ENCODE measurements at regions not wholly inside any gene's neighbourhood (a gene's known extent, or its start where the extent isn't known, plus 50 kb on each side); places are given as distances from the start of the nearest gene placed in this dataset.

DNA sequence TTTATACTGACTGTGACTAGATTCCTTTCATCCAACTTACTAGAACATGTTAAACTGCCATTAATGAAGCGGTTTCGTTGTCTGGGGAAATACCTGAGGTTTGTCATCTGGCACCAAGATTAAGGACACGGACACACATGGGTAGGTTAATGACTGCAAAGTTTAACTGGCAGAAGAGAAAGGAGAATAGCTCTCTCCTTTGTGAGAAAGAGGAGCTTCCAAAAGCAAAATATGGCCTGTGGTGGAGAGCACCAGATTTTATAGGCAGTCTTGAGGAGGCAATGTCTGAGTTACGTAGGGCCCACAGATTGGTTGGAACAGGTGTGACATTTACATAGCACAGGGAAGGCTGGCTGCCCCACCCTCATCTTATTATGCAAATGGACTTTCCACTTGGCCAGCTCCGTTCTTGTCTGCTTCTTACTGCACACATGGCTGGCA, 1193.0 kb upstream of the CELF2 start:
- H3K27ac Mint-ChIP-seq (ENCODE audit: unreplicated experiment): peak overlapping the region; percentile 31
- H3K9me3 Mint-ChIP-seq (ENCODE audit: unreplicated experiment): peaks cover 2% of the 10 kb centered on the region
- H3K4me1 Mint-ChIP-seq (ENCODE audit: low read depth, unreplicated experiment): peaks cover 7% of the 10 kb centered on the region
- no peak for DNase-seq
- no peaks in the 10 kb centered on the region for H3K27me3 Mint-ChIP-seq (ENCODE audit: unreplicated experiment)
- H3K4me3 Mint-ChIP-seq (ENCODE audit: unreplicated experiment): no peak overlapping the region
- H3K36me3 Mint-ChIP-seq (ENCODE audit: unreplicated experiment): no peaks in the 10 kb centered on the region
- TF ChIP-seq, protein P1, sequence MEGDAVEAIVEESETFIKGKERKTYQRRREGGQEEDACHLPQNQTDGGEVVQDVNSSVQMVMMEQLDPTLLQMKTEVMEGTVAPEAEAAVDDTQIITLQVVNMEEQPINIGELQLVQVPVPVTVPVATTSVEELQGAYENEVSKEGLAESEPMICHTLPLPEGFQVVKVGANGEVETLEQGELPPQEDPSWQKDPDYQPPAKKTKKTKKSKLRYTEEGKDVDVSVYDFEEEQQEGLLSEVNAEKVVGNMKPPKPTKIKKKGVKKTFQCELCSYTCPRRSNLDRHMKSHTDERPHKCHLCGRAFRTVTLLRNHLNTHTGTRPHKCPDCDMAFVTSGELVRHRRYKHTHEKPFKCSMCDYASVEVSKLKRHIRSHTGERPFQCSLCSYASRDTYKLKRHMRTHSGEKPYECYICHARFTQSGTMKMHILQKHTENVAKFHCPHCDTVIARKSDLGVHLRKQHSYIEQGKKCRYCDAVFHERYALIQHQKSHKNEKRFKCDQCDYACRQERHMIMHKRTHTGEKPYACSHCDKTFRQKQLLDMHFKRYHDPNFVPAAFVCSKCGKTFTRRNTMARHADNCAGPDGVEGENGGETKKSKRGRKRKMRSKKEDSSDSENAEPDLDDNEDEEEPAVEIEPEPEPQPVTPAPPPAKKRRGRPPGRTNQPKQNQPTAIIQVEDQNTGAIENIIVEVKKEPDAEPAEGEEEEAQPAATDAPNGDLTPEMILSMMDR (IDR thresholded peaks at IDR 0.05; ENCODE audit: partially characterized antibody, unreplicated experiment): no peak

DNA sequence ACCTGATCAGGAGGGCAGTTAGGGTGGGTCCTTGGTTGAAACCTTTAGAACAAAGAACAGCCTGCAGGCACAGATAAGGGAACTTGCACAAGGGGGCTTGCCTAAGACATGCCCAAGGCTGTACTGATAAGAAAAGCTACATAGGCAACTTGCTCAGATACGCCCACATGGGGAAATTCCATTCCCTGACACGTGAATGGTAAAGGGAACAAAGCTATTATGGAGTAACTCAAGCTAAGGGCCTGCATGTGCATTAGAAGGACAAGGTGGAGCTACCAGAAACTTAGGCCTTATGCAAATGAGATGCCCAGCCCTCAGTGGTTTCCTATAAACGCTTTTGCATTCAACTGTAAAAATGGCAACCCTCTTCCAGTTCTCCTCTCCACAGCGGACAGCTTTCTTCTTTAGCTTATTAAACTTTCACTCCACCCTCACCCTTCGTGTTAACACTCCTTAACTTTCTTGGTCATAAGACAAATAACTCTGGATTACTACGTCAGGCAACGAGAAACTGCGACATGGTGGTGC, 1192.1 kb upstream of the CELF2 start:
- TF ChIP-seq, protein P1 (IDR thresholded peaks at IDR 0.05; ENCODE audit: partially characterized antibody, unreplicated experiment): no peak
- Mint-ChIP-seq H3K27me3 (ENCODE audit: unreplicated experiment) (no peaks in the 10 kb centered on the region), H3K4me3 (ENCODE audit: unreplicated experiment) (no peak overlapping the region), H3K9me3 (ENCODE audit: unreplicated experiment) (peaks cover 2% of the 10 kb centered on the region), H3K4me1 (ENCODE audit: low read depth, unreplicated experiment) (peaks cover 7% of the 10 kb centered on the region), H3K27ac (ENCODE audit: unreplicated experiment) (no peak overlapping the region), H3K36me3 (ENCODE audit: unreplicated experiment) (no peaks in the 10 kb centered on the region)
- DNase-seq: no peak

DNA sequence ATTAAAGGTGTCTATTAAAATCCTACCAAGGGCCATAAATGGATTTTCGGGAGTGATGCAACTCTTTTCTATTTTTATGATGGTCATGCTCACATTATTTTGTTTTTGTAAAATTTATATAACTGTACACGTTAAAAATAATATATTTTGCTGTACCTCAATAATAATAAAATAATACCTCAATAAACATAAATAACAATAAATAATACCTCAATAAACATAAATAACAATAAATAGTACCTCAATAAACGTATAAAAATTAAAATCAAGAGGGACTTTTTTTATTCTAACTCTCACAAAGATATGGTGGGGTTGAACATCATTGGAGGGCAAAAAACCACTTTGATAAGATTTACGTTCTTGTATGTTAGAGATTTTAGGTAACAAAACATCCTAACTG, 1189.6 kb upstream of the CELF2 start:
- no peak overlapping the region for H3K4me3 Mint-ChIP-seq (ENCODE audit: unreplicated experiment)
- H3K9me3 Mint-ChIP-seq (ENCODE audit: unreplicated experiment): peaks cover 2% of the 10 kb centered on the region

DNA sequence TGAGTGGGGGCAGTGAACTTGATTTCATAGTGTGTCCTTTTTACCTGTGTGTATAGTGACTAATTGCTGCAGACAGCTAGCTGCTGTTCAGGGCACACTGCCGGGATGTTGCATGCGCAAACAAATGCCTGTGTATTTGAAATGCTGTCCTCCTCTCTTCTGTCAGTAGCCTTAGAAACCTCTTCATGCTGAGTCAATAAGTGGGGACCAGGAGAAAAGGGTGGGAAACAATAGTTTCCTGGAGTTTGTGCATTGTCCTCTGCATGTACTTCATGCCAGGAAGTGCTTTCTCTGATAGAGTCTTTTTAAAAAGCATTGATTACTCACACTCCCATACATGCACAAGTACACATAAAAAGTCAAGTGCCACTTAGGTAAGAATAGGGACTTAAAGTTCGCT, 1183.7 kb upstream of the CELF2 start:
- DNase-seq: no peak
- Mint-ChIP-seq H3K4me3 (ENCODE audit: unreplicated experiment) (no peak overlapping the region), H3K36me3 (ENCODE audit: unreplicated experiment) (peaks cover 11% of the 10 kb centered on the region), H3K27ac (ENCODE audit: unreplicated experiment) (no peak overlapping the region), H3K9me3 (ENCODE audit: unreplicated experiment) (no peaks in the 10 kb centered on the region), H3K27me3 (ENCODE audit: unreplicated experiment) (no peaks in the 10 kb centered on the region), H3K4me1 (ENCODE audit: low read depth, unreplicated experiment) (no peaks in the 10 kb centered on the region)
- TF ChIP-seq, protein P1 (IDR thresholded peaks at IDR 0.05; ENCODE audit: partially characterized antibody, unreplicated experiment): no peak

More for the DNA sequence above, 1189.6 kb upstream of the CELF2 start:
- no peak overlapping the region for H3K27ac Mint-ChIP-seq (ENCODE audit: unreplicated experiment)
- TF ChIP-seq, protein P1 (IDR thresholded peaks at IDR 0.05; ENCODE audit: partially characterized antibody, unreplicated experiment): no peak
- no peaks in the 10 kb centered on the region for H3K36me3 Mint-ChIP-seq (ENCODE audit: unreplicated experiment)
- DNase-seq: no peak
- H3K27me3 Mint-ChIP-seq (ENCODE audit: unreplicated experiment): no peaks in the 10 kb centered on the region
- peaks cover 7% of the 10 kb centered on the region for H3K4me1 Mint-ChIP-seq (ENCODE audit: low read depth, unreplicated experiment)

DNA sequence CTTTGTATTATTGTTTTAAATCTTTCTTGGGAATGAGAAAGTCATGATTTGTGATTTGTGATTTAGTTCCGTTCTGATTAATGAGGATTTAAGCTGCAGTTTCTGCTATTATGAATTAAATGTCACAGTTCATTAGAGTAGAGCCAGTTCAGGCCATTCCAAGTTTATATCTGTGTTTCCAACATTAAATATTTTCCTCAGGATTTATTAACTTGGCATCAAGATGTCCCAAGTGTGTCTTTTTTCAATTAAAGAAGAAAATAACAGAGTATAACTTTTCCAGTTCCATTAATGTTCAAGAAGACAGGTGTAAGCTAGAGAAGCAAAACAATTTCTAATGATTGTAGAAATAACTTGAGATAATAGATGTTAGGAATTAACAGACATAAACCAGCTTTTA, 1183.2 kb upstream of the CELF2 start:
- Mint-ChIP-seq H3K9me3 (ENCODE audit: unreplicated experiment) (no peaks in the 10 kb centered on the region), H3K27me3 (ENCODE audit: unreplicated experiment) (no peaks in the 10 kb centered on the region), H3K36me3 (ENCODE audit: unreplicated experiment) (peaks cover 11% of the 10 kb centered on the region), H3K4me1 (ENCODE audit: low read depth, unreplicated experiment) (no peaks in the 10 kb centered on the region), H3K4me3 (ENCODE audit: unreplicated experiment) (no peak overlapping the region), H3K27ac (ENCODE audit: unreplicated experiment) (no peak overlapping the region)
- TF ChIP-seq, protein P1 (IDR thresholded peaks at IDR 0.05; ENCODE audit: partially characterized antibody, unreplicated experiment): no peak
- no peak for DNase-seq
